GM21737 (cell line): ENCODE measurements at regions not wholly inside any gene's neighbourhood (a gene's known extent, or its start where the extent isn't known, plus 50 kb on each side); places are given as distances from the start of the nearest gene placed in this dataset.

Experiments
- ATAC-seq: cut with Tn5 transposase; IDR thresholded peaks from one replicate; pipeline ENCODE4 v1.9.1; 2021; ENCODE audit warnings: mild to moderate bottlenecking, moderate library complexity; ENCODE audit not compliant: unreplicated experiment

GRCh38 chr13:40136896-40137295, 481.4 kb downstream of the COG6 start:
- no peak for ATAC-seq

- ATAC-seq = no peak
Measured at GRCh38 chr13:40137400-40137799, 481.9 kb downstream of the COG6 start.

- no peak for ATAC-seq
Measured at GRCh38 chr13:40139896-40140520, 484.5 kb downstream of the COG6 start.

GRCh38 chr13:40141859-40142555, 486.5 kb downstream of the COG6 start:
- no peak for ATAC-seq

- ATAC-seq = no peak
Measured at GRCh38 chr13:40143106-40143505, 487.6 kb downstream of the COG6 start.

- no peak for ATAC-seq
Measured at GRCh38 chr13:40143559-40143958, 488.1 kb downstream of the COG6 start.

GRCh38 chr13:40145139-40145538, 489.7 kb downstream of the COG6 start:
- no peak for ATAC-seq

- ATAC-seq = no peak
Measured at GRCh38 chr13:40146063-40146462, 490.6 kb downstream of the COG6 start.

- ATAC-seq = no peak
Measured at GRCh38 chr13:40146611-40147117, 491.2 kb downstream of the COG6 start.

GRCh38 chr13:40148101-40148500, 492.6 kb downstream of the COG6 start:
- ATAC-seq = no peak

GRCh38 chr13:40148742-40149141, 493.3 kb downstream of the COG6 start:
- no peak for ATAC-seq

GRCh38 chr13:40149611-40150274, 494.3 kb downstream of the COG6 start:
- no peak for ATAC-seq

- no peak for ATAC-seq
Measured at GRCh38 chr13:40151673-40152072, 496.2 kb downstream of the COG6 start.

- ATAC-seq = no peak
Measured at GRCh38 chr13:40152145-40152544, 496.7 kb downstream of the COG6 start.

- ATAC-seq = no peak
Measured at GRCh38 chr13:40152922-40153321, 497.5 kb downstream of the COG6 start.

- no peak for ATAC-seq
Measured at GRCh38 chr13:40153516-40153915, 498.1 kb downstream of the COG6 start.

GRCh38 chr13:40155201-40155600, 499.7 kb downstream of the COG6 start:
- no peak for ATAC-seq

- ATAC-seq = no peak
Measured at GRCh38 chr13:40158218-40158617, 502.8 kb downstream of the COG6 start.

GRCh38 chr13:40158757-40159156, 503.3 kb downstream of the COG6 start:
- no peak for ATAC-seq

GRCh38 chr13:40159736-40160135, 504.3 kb downstream of the COG6 start:
- no peak for ATAC-seq

GRCh38 chr13:40160618-40161350, 505.3 kb downstream of the COG6 start:
- ATAC-seq = no peak
